Fibroblast of lung (primary cell): ENCODE measurements at regions not wholly inside any gene's neighbourhood (a gene's known extent, or its start where the extent isn't known, plus 50 kb on each side); places are given as distances from the start of the nearest gene placed in this dataset.

ENCODE experiments used
- DNase-seq, 2 donors: peaks; one replicate each; pipeline versions ENCODE4 v3.0.0 to v3.0.0-alpha.2; 2010; ENCODE audit warnings: low read depth in 2 of 2
- H2AFZ ChIP-seq: 2 replicates; pipeline ENCODE4 v1.5.1; 2012; ENCODE audit warnings: low read length, control low read depth, inconsistent platforms
- H3K27ac ChIP-seq: 2 replicates; pipeline ENCODE4 v1.5.1; 2011; ENCODE audit warnings: low read length, control low read depth; ENCODE audit not compliant: insufficient read depth
- H3K27me3 ChIP-seq: 2 replicates; pipeline ENCODE4 v1.5.1; 2011; ENCODE audit warnings: mild to moderate bottlenecking, low read length; ENCODE audit not compliant: control insufficient read depth, insufficient read depth
- H3K36me3 ChIP-seq: 2 replicates; pipeline ENCODE4 v1.5.1; 2011; ENCODE audit warnings: low read length; ENCODE audit not compliant: control insufficient read depth, insufficient read depth
- H3K4me1 ChIP-seq: 2 replicates; pipeline ENCODE4 v1.5.1; 2011; ENCODE audit warnings: low read length; ENCODE audit not compliant: control insufficient read depth, insufficient read depth; ENCODE audit errors: extremely low read depth
- H3K4me2 ChIP-seq: 2 replicates; pipeline ENCODE4 v1.5.1; 2011; ENCODE audit warnings: low read length, control low read depth; ENCODE audit not compliant: insufficient read depth; ENCODE audit errors: extremely low read depth
- H3K4me3 ChIP-seq, 4 experiments: fragments of 200-600 bp in 1 of 4; sonication (generic) in 1 of 4; replicated peaks in 1 of 4; 2 replicates each; pipeline ENCODE4 v1.5.1; 2011 to 2016; ENCODE audit warnings: low read length in 4 of 4, low read depth in 3 of 4, mild to moderate bottlenecking in 3 of 4, control low read depth in 2 of 4, inconsistent platforms in 1 of 4, mixed read lengths in 1 of 4; ENCODE audit not compliant: insufficient read depth in 1 of 4; ENCODE audit errors: control extremely low read depth in 1 of 4
- H3K79me2 ChIP-seq: 2 replicates; pipeline ENCODE4 v1.5.1; 2012; ENCODE audit warnings: mild to moderate bottlenecking, low read length, inconsistent platforms; ENCODE audit not compliant: control insufficient read depth, insufficient read depth
- H3K9ac ChIP-seq: 2 replicates; pipeline ENCODE4 v1.5.1; 2011; ENCODE audit warnings: mild to moderate bottlenecking, low read length, control low read depth; ENCODE audit not compliant: insufficient read depth
- H3K9me3 ChIP-seq: 2 replicates; pipeline ENCODE4 v1.5.1; 2012; ENCODE audit warnings: low read depth, low read length; ENCODE audit not compliant: control insufficient read depth, insufficient read depth
- H4K20me1 ChIP-seq: 2 replicates; pipeline ENCODE4 v1.5.1; 2011; ENCODE audit warnings: low read length; ENCODE audit not compliant: control insufficient read depth, insufficient read depth; ENCODE audit errors: extremely low read depth
- EZH2 ChIP-seq: IDR thresholded peaks from 2 replicates; pipeline ENCODE4 v1.5.1; 2012; ENCODE audit warnings: low read length, control low read depth, mild to moderate bottlenecking; ENCODE audit errors: missing control alignments
- TF ChIP-seq, protein P1 (sequence below), 2 donors: IDR thresholded peaks in 1 of 2; conservative IDR thresholded peaks in 1 of 2; 1 replicate in 1 of 2; 2 replicates in 1 of 2; pipeline ENCODE4 v1.5.1; 2011 to 2012; ENCODE audit warnings: low read length in 2 of 2, control low read depth in 1 of 2, inconsistent platforms in 1 of 2, low read depth in 1 of 2, mild to moderate bottlenecking in 1 of 2

GRCh38 chr2:160803881-160804280 is 310.3 kb upstream of the RBMS1 start:
- Histone ChIP-seq H3K4me3 (no peak overlapping the region), H3K27ac (no peak overlapping the region), H3K79me2 (no peaks in the 10 kb centered on the region), H3K9ac (no peak overlapping the region), H4K20me1 (no peaks in the 10 kb centered on the region), H3K27me3 (no peaks in the 10 kb centered on the region), H3K9me3 (no peaks in the 10 kb centered on the region), H3K4me1 (no peaks in the 10 kb centered on the region), H3K4me2 (no peak overlapping the region), H2AFZ (no peak overlapping the region), H3K36me3 (no peaks in the 10 kb centered on the region)
- DNase-seq, result no peak
- TF ChIP-seq, protein P1, sequence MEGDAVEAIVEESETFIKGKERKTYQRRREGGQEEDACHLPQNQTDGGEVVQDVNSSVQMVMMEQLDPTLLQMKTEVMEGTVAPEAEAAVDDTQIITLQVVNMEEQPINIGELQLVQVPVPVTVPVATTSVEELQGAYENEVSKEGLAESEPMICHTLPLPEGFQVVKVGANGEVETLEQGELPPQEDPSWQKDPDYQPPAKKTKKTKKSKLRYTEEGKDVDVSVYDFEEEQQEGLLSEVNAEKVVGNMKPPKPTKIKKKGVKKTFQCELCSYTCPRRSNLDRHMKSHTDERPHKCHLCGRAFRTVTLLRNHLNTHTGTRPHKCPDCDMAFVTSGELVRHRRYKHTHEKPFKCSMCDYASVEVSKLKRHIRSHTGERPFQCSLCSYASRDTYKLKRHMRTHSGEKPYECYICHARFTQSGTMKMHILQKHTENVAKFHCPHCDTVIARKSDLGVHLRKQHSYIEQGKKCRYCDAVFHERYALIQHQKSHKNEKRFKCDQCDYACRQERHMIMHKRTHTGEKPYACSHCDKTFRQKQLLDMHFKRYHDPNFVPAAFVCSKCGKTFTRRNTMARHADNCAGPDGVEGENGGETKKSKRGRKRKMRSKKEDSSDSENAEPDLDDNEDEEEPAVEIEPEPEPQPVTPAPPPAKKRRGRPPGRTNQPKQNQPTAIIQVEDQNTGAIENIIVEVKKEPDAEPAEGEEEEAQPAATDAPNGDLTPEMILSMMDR (conservative IDR thresholded peaks at IDR 0.05 in 1 of 2, IDR thresholded peaks at IDR 0.05 in 1 of 2; ENCODE audit: low read depth in 1 of 2, low read length in 2 of 2), result no peak
- no peak for TF ChIP-seq EZH2

- Histone ChIP-seq H3K9me3 (no peaks in the 10 kb centered on the region), H4K20me1 (no peaks in the 10 kb centered on the region), H2AFZ (no peak overlapping the region), H3K4me3 (no peak overlapping the region), H3K79me2 (no peaks in the 10 kb centered on the region), H3K36me3 (no peaks in the 10 kb centered on the region), H3K27me3 (no peaks in the 10 kb centered on the region), H3K4me1 (no peaks in the 10 kb centered on the region), H3K9ac (no peak overlapping the region), H3K27ac (no peak overlapping the region), H3K4me2 (no peak overlapping the region)
- DNase-seq, result no peak
- no peak for TF ChIP-seq EZH2
- TF ChIP-seq, protein P1 (conservative IDR thresholded peaks at IDR 0.05 in 1 of 2, IDR thresholded peaks at IDR 0.05 in 1 of 2; ENCODE audit: low read depth in 1 of 2, low read length in 2 of 2), result no peak
These were observed 316.8 kb upstream of the RBMS1 start for GRCh38 chr2:160810406-160810805.

GRCh38 chr2:160812830-160813505 is 319.4 kb upstream of the RBMS1 start:
- H3K9ac ChIP-seq, result no peak overlapping the region
- no peak overlapping the region for H2AFZ ChIP-seq
- H3K4me2 ChIP-seq, result no peak overlapping the region
- no peak overlapping the region for H3K4me3 ChIP-seq
- H3K4me1 ChIP-seq, result no peaks in the 10 kb centered on the region
- no peaks in the 10 kb centered on the region for H3K79me2 ChIP-seq
- no peaks in the 10 kb centered on the region for H3K36me3 ChIP-seq
- DNase-seq, result no peak
- no peaks in the 10 kb centered on the region for H3K27me3 ChIP-seq
- H3K27ac ChIP-seq, result no peak overlapping the region
- H4K20me1 ChIP-seq, result no peaks in the 10 kb centered on the region
- TF ChIP-seq EZH2, result no peak
- TF ChIP-seq, protein P1 (conservative IDR thresholded peaks at IDR 0.05 in 1 of 2, IDR thresholded peaks at IDR 0.05 in 1 of 2; ENCODE audit: low read depth in 1 of 2, low read length in 2 of 2), result no peak
- H3K9me3 ChIP-seq, result no peaks in the 10 kb centered on the region
